ENCODE measurements at regions not wholly inside any gene's neighbourhood (a gene's known extent, or its start where the extent isn't known, plus 50 kb on each side); places are given as distances from the start of the nearest gene placed in this dataset.

GRCh38 chr2:193712912-193713311 lies 1518.2 kb upstream of the TMEFF2 start:
- no peak for DNase-seq (ENCODE audit: low read depth)

- no peak for DNase-seq (ENCODE audit: low read depth)
Observed at GRCh38 chr2:193703411-193703810, 1508.7 kb upstream of the TMEFF2 start.

GRCh38 chr2:193701484-193701883 lies 1506.8 kb upstream of the TMEFF2 start:
- DNase-seq (ENCODE audit: low read depth) = no peak

- no peak for DNase-seq (ENCODE audit: low read depth)
Observed at GRCh38 chr2:193695367-193695766, 1500.6 kb upstream of the TMEFF2 start.

- DNase-seq (ENCODE audit: low read depth) = no peak
Observed at GRCh38 chr2:193693758-193694157, 1499.0 kb upstream of the TMEFF2 start.

GRCh38 chr2:193690572-193690971 lies 1495.8 kb upstream of the TMEFF2 start:
- DNase-seq (ENCODE audit: low read depth) = no peak

- no peak for DNase-seq (ENCODE audit: low read depth)
Observed at GRCh38 chr2:193687195-193687594, 1492.5 kb upstream of the TMEFF2 start.

GRCh38 chr2:193679847-193680246 lies 1485.1 kb upstream of the TMEFF2 start:
- DNase-seq (ENCODE audit: low read depth) = no peak

GRCh38 chr2:193670478-193670877 lies 1475.7 kb upstream of the TMEFF2 start:
- no peak for DNase-seq (ENCODE audit: low read depth)

GRCh38 chr2:193668557-193669323 lies 1474.0 kb upstream of the TMEFF2 start:
- DNase-seq (ENCODE audit: low read depth) = no peak

GRCh38 chr2:193627927-193628272 lies 1433.2 kb upstream of the TMEFF2 start:
- DNase-seq (ENCODE audit: low read depth) = no peak

GRCh38 chr2:193627187-193627926 lies 1432.6 kb upstream of the TMEFF2 start:
- no peak for DNase-seq (ENCODE audit: low read depth)

- no peak for DNase-seq (ENCODE audit: low read depth)
Observed at GRCh38 chr2:193608451-193608850, 1413.7 kb upstream of the TMEFF2 start.

GRCh38 chr2:193590831-193591230 lies 1396.1 kb upstream of the TMEFF2 start:
- DNase-seq (ENCODE audit: low read depth) = no peak

GRCh38 chr2:193584522-193584938 lies 1389.8 kb upstream of the TMEFF2 start:
- DNase-seq (ENCODE audit: low read depth) = no peak

GRCh38 chr2:193583638-193584400 lies 1389.1 kb upstream of the TMEFF2 start:
- DNase-seq (ENCODE audit: low read depth) = no peak

- DNase-seq (ENCODE audit: low read depth) = no peak
Observed at GRCh38 chr2:193581807-193582206, 1387.1 kb upstream of the TMEFF2 start.

- DNase-seq (ENCODE audit: low read depth) = no peak
Observed at GRCh38 chr2:193580176-193580950, 1385.6 kb upstream of the TMEFF2 start.

GRCh38 chr2:193566886-193567285 lies 1372.2 kb upstream of the TMEFF2 start:
- no peak for DNase-seq (ENCODE audit: low read depth)

GRCh38 chr2:193566276-193566675 lies 1371.5 kb upstream of the TMEFF2 start:
- no peak for DNase-seq (ENCODE audit: low read depth)

GRCh38 chr2:193562031-193562430 lies 1367.3 kb upstream of the TMEFF2 start:
- no peak for DNase-seq (ENCODE audit: low read depth)

GRCh38 chr2:193561054-193561453 lies 1366.3 kb upstream of the TMEFF2 start:
- DNase-seq (ENCODE audit: low read depth) = no peak

Data from stimulated activated CD4-positive, alpha-beta T cell treated with anti-CD3 and anti-CD28 coated beads, Interleukin-2, amount 100 ng/mL, for 4 hours (primary cell).